HL-60 (cell line): ENCODE measurements at regions not wholly inside any gene's neighbourhood (a gene's known extent, or its start where the extent isn't known, plus 50 kb on each side); places are given as distances from the start of the nearest gene placed in this dataset.

Experiments used
- DNase-seq, 2 experiments: peaks; one replicate each; pipeline ENCODE4 v3.0.0-alpha.2; 2010 to 2020; ENCODE audit warnings: low read depth in 1 of 2, low spot score in 1 of 2
- H3K27ac ChIP-seq: fragments of 250-450 bp; sonication (Bioruptor Pico); replicated peaks from 2 replicates; pipeline ENCODE4 v1.5.1; 2020; ENCODE audit warnings: mild to moderate bottlenecking, moderate library complexity
- H3K27me3 ChIP-seq: fragments of 250-450 bp; sonication (Bioruptor Pico); 2 replicates; pipeline ENCODE4 v1.5.1; 2021; ENCODE audit warnings: mild to moderate bottlenecking, moderate library complexity; ENCODE audit not compliant: insufficient read depth, poor library complexity, severe bottlenecking
- H3K4me3 ChIP-seq: replicated peaks from 2 replicates; pipeline ENCODE4 v1.5.1; 2011; ENCODE audit warnings: mild to moderate bottlenecking, control low read depth, low read length; ENCODE audit not compliant: insufficient read depth
- GABPA ChIP-seq: IDR thresholded peaks from 2 replicates; pipeline ENCODE4 v1.6.1; 2012; ENCODE audit warnings: low read depth
- POLR2AphosphoS5 ChIP-seq: IDR thresholded peaks from 2 replicates; pipeline ENCODE4 v1.6.1; 2012; ENCODE audit warnings: low read depth
- REST ChIP-seq: IDR thresholded peaks from 2 replicates; pipeline ENCODE4 v1.6.1; 2012; ENCODE audit warnings: low read depth; ENCODE audit not compliant: insufficient replicate concordance
- SPI1 ChIP-seq: IDR thresholded peaks from 2 replicates; pipeline ENCODE4 v1.6.1; 2012; ENCODE audit warnings: low read depth, mild to moderate bottlenecking, borderline replicate concordance
- TF ChIP-seq, protein P1 (sequence below): IDR thresholded peaks from one replicate; pipeline ENCODE4 v1.5.1; 2011; ENCODE audit warnings: low read length, control low read depth, inconsistent platforms; ENCODE audit not compliant: insufficient read depth

- no peak overlapping the region for H3K4me3 ChIP-seq
- H3K27ac ChIP-seq, result no peak overlapping the region
- TF ChIP-seq, protein P1, sequence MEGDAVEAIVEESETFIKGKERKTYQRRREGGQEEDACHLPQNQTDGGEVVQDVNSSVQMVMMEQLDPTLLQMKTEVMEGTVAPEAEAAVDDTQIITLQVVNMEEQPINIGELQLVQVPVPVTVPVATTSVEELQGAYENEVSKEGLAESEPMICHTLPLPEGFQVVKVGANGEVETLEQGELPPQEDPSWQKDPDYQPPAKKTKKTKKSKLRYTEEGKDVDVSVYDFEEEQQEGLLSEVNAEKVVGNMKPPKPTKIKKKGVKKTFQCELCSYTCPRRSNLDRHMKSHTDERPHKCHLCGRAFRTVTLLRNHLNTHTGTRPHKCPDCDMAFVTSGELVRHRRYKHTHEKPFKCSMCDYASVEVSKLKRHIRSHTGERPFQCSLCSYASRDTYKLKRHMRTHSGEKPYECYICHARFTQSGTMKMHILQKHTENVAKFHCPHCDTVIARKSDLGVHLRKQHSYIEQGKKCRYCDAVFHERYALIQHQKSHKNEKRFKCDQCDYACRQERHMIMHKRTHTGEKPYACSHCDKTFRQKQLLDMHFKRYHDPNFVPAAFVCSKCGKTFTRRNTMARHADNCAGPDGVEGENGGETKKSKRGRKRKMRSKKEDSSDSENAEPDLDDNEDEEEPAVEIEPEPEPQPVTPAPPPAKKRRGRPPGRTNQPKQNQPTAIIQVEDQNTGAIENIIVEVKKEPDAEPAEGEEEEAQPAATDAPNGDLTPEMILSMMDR, result no peak
- DNase-seq, result no peak
- no peaks in the 10 kb centered on the region for H3K27me3 ChIP-seq
Observed at GRCh38 chr2:220033546-220033945, 406.1 kb downstream of the SLC4A3 start.

DNA sequence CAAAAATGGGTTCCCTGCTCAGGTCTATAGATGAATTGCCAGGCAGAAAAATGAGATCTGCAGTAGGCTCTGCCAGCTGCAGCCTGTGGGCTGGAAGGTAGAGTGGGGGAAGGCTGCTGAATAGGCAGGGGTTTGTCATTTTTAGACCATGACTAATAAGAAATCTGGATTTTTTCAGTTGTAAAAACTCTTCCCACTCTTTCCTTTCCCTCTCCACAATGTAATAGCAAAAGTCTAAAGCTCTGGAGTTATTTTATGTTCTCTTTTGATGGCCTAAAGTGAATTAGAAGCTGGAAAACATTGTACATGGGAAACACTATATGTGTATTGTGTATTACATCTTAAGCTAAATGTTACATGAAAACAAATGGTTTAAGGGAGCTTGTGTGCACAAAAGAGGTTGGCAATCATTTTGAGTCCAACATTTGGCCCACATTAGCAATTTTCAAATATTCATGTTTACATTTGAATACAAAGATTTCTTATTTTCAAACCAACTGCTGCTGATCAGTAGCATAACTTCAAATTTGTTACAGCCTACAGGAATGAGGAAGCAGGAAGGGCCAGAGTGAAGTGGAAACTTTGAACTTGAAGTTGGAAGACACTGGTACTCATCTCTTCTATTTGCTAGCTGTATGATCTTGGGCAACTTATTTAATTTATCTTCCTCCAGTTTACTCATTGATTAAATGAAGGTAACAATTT, 407.1 kb downstream of the SLC4A3 start:
- no peak for DNase-seq
- Histone ChIP-seq H3K4me3 (no peak overlapping the region), H3K27me3 (no peaks in the 10 kb centered on the region), H3K27ac (no peak overlapping the region)
- no peak for TF ChIP-seq GABPA
- TF ChIP-seq, protein P1, result no peak

DNA sequence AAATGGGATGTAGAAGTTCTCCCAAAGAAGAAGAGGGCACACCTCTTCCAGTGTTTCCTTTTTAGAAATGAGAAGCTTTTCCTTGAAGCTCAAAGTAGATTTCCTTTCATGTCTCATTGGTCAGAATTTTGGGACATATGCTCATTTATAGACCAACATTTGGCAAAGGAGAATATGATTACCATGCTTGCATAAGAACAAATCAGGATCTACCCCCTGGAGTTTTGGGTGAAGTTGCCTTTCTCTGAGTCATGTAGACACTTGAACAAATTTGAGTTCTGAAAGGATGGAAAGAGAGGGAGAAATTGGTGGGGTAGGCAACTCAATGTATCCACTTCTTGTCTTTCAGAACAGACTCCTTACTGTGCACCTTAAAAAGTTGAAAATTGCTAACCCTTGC, 409.0 kb downstream of the SLC4A3 start:
- no peak for DNase-seq
- no peak overlapping the region for H3K4me3 ChIP-seq

DNA sequence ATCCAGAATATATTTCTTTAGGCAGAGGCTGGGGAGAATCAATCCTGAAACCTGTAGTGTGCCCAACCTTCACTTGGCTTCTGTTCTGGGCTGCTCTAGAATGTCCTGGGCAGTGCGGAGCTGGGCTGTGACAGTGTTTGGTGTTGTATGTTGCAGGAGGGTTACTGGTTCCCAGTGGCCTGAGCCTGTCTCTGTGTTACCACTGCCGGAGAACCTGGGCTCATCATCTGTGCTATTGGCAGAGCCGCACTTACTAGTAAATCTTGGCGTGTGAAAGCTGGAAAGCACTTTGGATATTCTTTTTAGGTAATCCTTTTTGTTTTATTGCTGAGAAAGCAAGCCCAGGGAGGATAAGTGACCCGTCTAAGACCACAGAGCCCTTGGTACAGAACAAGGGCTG, 412.9 kb downstream of the SLC4A3 start:
- H3K4me3 ChIP-seq, result no peak overlapping the region
- TF ChIP-seq GABPA, result no peak
- no peak for TF ChIP-seq REST
- TF ChIP-seq, protein P1, result no peak
- TF ChIP-seq POLR2AphosphoS5, result no peak
- no peak for TF ChIP-seq SPI1
- no peak overlapping the region for H3K27ac ChIP-seq
- DNase-seq, result no peak
- H3K27me3 ChIP-seq, result peaks cover 2% of the 10 kb centered on the region

More for the DNA sequence above, 409.0 kb downstream of the SLC4A3 start:
- Histone ChIP-seq H3K27me3 (no peaks in the 10 kb centered on the region), H3K27ac (no peak overlapping the region)
- TF ChIP-seq, protein P1, result no peak
- no peak for TF ChIP-seq GABPA
- no peak for TF ChIP-seq REST
- no peak for TF ChIP-seq SPI1
- TF ChIP-seq POLR2AphosphoS5, result no peak
